ENCODE measurements at regions not wholly inside any gene's neighbourhood (a gene's known extent, or its start where the extent isn't known, plus 50 kb on each side); places are given as distances from the start of the nearest gene placed in this dataset.

- H4K20me1 ChIP-seq (ENCODE audit: insufficient read depth) = no peaks in the 10 kb centered on the region
- no peak overlapping the region for H2AFZ ChIP-seq
- H3K9me3 ChIP-seq (ENCODE audit: low read depth) = no peaks in the 10 kb centered on the region
- in situ Hi-C loops (cut with MboI) = no loop called here
- H3K79me2 ChIP-seq (ENCODE audit: insufficient read depth) = no peaks in the 10 kb centered on the region
- H3K36me3 ChIP-seq (ENCODE audit: low read depth) = no peaks in the 10 kb centered on the region
- H3K4me2 ChIP-seq (ENCODE audit: unreplicated experiment) = no peak overlapping the region
- no peak overlapping the region for H3K9ac ChIP-seq
- no peak overlapping the region for H3K4me3 ChIP-seq
- H3F3A ChIP-seq (ENCODE audit: insufficient read depth) = 0 out of 2 replicates have a peak, but pooled peaks cover 5% of the 10 kb centered on the region
- DNase-seq = no peak
- WGBS, 2 experiments (ENCODE audit: low coverage in 1 of 2, low lambda C conversion rate in 2 of 2, missing lambda C conversion rate in 2 of 2) = 32 to 39% methylated on average over 9 of the region's 9 CpGs
- no peak for TF ChIP-seq EZH2phosphoT487 (IDR thresholded peaks at IDR 0.05; ENCODE audit: insufficient read depth, low read depth)
- TF ChIP-seq EZH2 (IDR thresholded peaks at IDR 0.05; ENCODE audit: insufficient read depth, poor library complexity, severe bottlenecking) = no peak
- no peaks in the 10 kb centered on the region for H3K9me2 ChIP-seq (ENCODE audit: insufficient read depth)
- no peak overlapping the region for H3K27ac ChIP-seq
- H3K4me1 ChIP-seq (ENCODE audit: insufficient read depth) = no peaks in the 10 kb centered on the region
- no peaks in the 10 kb centered on the region for H3K27me3 ChIP-seq (replicated peaks; ENCODE audit: insufficient read depth)
Observed at GRCh38 chr5:6195711-6196358, 182.5 kb downstream of the MED10 start.

GRCh38 chr5:6194906-6195612, 183.3 kb downstream of the MED10 start:
- no peak overlapping the region for H3K27ac ChIP-seq
- no peaks in the 10 kb centered on the region for H4K20me1 ChIP-seq (ENCODE audit: insufficient read depth)
- no peaks in the 10 kb centered on the region for H3K9me2 ChIP-seq (ENCODE audit: insufficient read depth)
- no peaks in the 10 kb centered on the region for H3K9me3 ChIP-seq (ENCODE audit: low read depth)
- in situ Hi-C loops (cut with MboI) = no loop called here
- no peak for TF ChIP-seq EZH2phosphoT487 (IDR thresholded peaks at IDR 0.05; ENCODE audit: insufficient read depth, low read depth)
- no peak for TF ChIP-seq EZH2 (IDR thresholded peaks at IDR 0.05; ENCODE audit: insufficient read depth, poor library complexity, severe bottlenecking)
- 0 out of 2 replicates have a peak, but pooled peaks cover 5% of the 10 kb centered on the region for H3F3A ChIP-seq (ENCODE audit: insufficient read depth)
- no peaks in the 10 kb centered on the region for H3K4me1 ChIP-seq (ENCODE audit: insufficient read depth)
- no peaks in the 10 kb centered on the region for H3K27me3 ChIP-seq (replicated peaks; ENCODE audit: insufficient read depth)
- no peak overlapping the region for H3K4me3 ChIP-seq
- no peak overlapping the region for H3K9ac ChIP-seq
- H3K79me2 ChIP-seq (ENCODE audit: insufficient read depth) = no peaks in the 10 kb centered on the region
- WGBS, 2 experiments (ENCODE audit: low coverage in 1 of 2, low lambda C conversion rate in 2 of 2, missing lambda C conversion rate in 2 of 2) = 25 to 30% methylated on average over 5 of the region's 5 CpGs
- H3K4me2 ChIP-seq (ENCODE audit: unreplicated experiment) = no peak overlapping the region
- no peak overlapping the region for H2AFZ ChIP-seq
- H3K36me3 ChIP-seq (ENCODE audit: low read depth) = no peaks in the 10 kb centered on the region
- DNase-seq = no peak

- no peak for DNase-seq
- Histone ChIP-seq H3K36me3 (ENCODE audit: low read depth) (no peaks in the 10 kb centered on the region), H3K27me3 (replicated peaks; ENCODE audit: insufficient read depth) (no peaks in the 10 kb centered on the region), H3K4me2 (ENCODE audit: unreplicated experiment) (no peak overlapping the region), H3K27ac (no peak overlapping the region), H3K4me1 (ENCODE audit: insufficient read depth) (no peaks in the 10 kb centered on the region), H3K9me2 (ENCODE audit: insufficient read depth) (no peaks in the 10 kb centered on the region), H3K79me2 (ENCODE audit: insufficient read depth) (no peaks in the 10 kb centered on the region), H3K9ac (no peak overlapping the region), H3K4me3 (no peak overlapping the region), H3K9me3 (ENCODE audit: low read depth) (no peaks in the 10 kb centered on the region), H2AFZ (no peak overlapping the region), H3F3A (ENCODE audit: insufficient read depth) (0 out of 2 replicates have a peak, but pooled peaks cover 5% of the 10 kb centered on the region), H4K20me1 (ENCODE audit: insufficient read depth) (no peaks in the 10 kb centered on the region)
- no peak for TF ChIP-seq EZH2 (IDR thresholded peaks at IDR 0.05; ENCODE audit: insufficient read depth, poor library complexity, severe bottlenecking)
- no peak for TF ChIP-seq EZH2phosphoT487 (IDR thresholded peaks at IDR 0.05; ENCODE audit: insufficient read depth, low read depth)
- 40 to 49% methylated on average over 13 of the region's 13 CpGs for WGBS, 2 experiments (ENCODE audit: low coverage in 1 of 2, low lambda C conversion rate in 2 of 2, missing lambda C conversion rate in 2 of 2)
- in situ Hi-C loops (cut with MboI) = no loop called here
Observed at GRCh38 chr5:6194261-6194875, 184.0 kb downstream of the MED10 start.

GRCh38 chr5:6193310-6193709, 185.0 kb downstream of the MED10 start:
- no peak overlapping the region for H2AFZ ChIP-seq
- no peak for DNase-seq
- no peaks in the 10 kb centered on the region for H3K4me1 ChIP-seq (ENCODE audit: insufficient read depth)
- no peaks in the 10 kb centered on the region for H3K36me3 ChIP-seq (ENCODE audit: low read depth)
- H3K9me3 ChIP-seq (ENCODE audit: low read depth) = no peaks in the 10 kb centered on the region
- no peak overlapping the region for H3K4me3 ChIP-seq
- H3K4me2 ChIP-seq (ENCODE audit: unreplicated experiment) = no peak overlapping the region
- in situ Hi-C loops (cut with MboI) = no loop called here
- H3K27me3 ChIP-seq (replicated peaks; ENCODE audit: insufficient read depth) = no peaks in the 10 kb centered on the region
- H3F3A ChIP-seq (ENCODE audit: insufficient read depth) = no peaks in the 10 kb centered on the region
- no peaks in the 10 kb centered on the region for H3K9me2 ChIP-seq (ENCODE audit: insufficient read depth)
- H4K20me1 ChIP-seq (ENCODE audit: insufficient read depth) = no peaks in the 10 kb centered on the region
- WGBS, 2 experiments (ENCODE audit: low coverage in 1 of 2, low lambda C conversion rate in 2 of 2, missing lambda C conversion rate in 2 of 2) = 26 to 28% methylated on average over 8 of the region's 8 CpGs
- H3K27ac ChIP-seq = no peak overlapping the region
- TF ChIP-seq EZH2phosphoT487 (IDR thresholded peaks at IDR 0.05; ENCODE audit: insufficient read depth, low read depth) (no peak), EZH2 (IDR thresholded peaks at IDR 0.05; ENCODE audit: insufficient read depth, poor library complexity, severe bottlenecking) (no peak)
- H3K79me2 ChIP-seq (ENCODE audit: insufficient read depth) = no peaks in the 10 kb centered on the region
- no peak overlapping the region for H3K9ac ChIP-seq

Measured in GM23248 (cell line).